ENCODE measurements at regions not wholly inside any gene's neighbourhood (a gene's known extent, or its start where the extent isn't known, plus 50 kb on each side); places are given as distances from the start of the nearest gene placed in this dataset.

DNA sequence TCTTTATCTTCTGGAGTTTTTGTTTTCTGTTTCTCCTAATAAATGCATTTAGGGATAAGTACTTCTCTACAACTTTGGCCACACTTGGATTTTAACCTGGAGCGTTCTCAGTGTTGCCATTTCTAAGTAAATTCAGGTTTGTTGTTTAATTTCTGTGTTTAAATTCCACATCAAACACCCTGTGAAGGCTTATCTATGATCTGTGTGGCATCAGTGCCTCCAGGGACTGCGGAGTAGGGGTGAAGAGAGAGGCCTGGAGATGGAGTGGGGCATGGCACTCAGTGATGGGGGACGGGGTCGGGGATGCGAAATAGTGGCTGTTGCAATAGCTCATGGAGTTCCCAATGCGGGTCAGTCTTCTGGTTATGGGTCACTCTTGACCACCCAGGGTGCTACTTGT, 294.8 kb downstream of the HS3ST3B1 start:
- Histone ChIP-seq H3K9me1 (ENCODE audit: control insufficient read depth, insufficient read depth, low read length) (no peaks in the 10 kb centered on the region), H4K20me1 (replicated peaks; ENCODE audit: control insufficient read depth, insufficient read depth, low read length) (no peaks in the 10 kb centered on the region), H3K9ac (ENCODE audit: insufficient read depth in 1 of 2, low read depth in 2 of 2, low read length in 2 of 2) (no peak overlapping the region), H3K27me3 (ENCODE audit: control insufficient read depth in 2 of 2, insufficient read depth in 2 of 2, low read length in 2 of 2) (peaks cover 0 to 4% of the 10 kb centered on the region in 2 experiments; a peak in 1 of 5 replicates), H3K4me3 (no peak overlapping the region), H2AFZ (ENCODE audit: low read depth, low read length) (no peak overlapping the region), H3K27ac (ENCODE audit: extremely low read depth, low read depth, low read length) (no peak overlapping the region), H3K79me2 (ENCODE audit: control insufficient read depth, insufficient read depth, low read length) (no peaks in the 10 kb centered on the region), H3K9me3 (replicated peaks; ENCODE audit: control insufficient read depth, insufficient read depth, low read depth, low read length) (no peaks in the 10 kb centered on the region), H3K36me3 (ENCODE audit: control insufficient read depth, insufficient read depth, low read length) (no peaks in the 10 kb centered on the region), H3K4me2 (ENCODE audit: insufficient read depth, low read length) (no peak overlapping the region), H3K4me1 (replicated peaks in 1 of 2; ENCODE audit: control insufficient read depth in 2 of 2, insufficient read depth in 2 of 2, low read length in 2 of 2) (no peaks in the 10 kb centered on the region)
- in situ Hi-C loops (cut with MboI) (no loop called here), intact Hi-C loops (cut with micrococcal nuclease) (no loop called here)
- TF ChIP-seq ZNF780A (CRISPR knock-in tag; IDR thresholded peaks at IDR 0.05) (no peak), ZNF695 (CRISPR knock-in tag; IDR thresholded peaks at IDR 0.05) (no peak), RBM34 (IDR thresholded peaks at IDR 0.05; ENCODE audit: borderline replicate concordance, insufficient read depth, low read length) (no peak), ZNF197 (CRISPR knock-in tag; IDR thresholded peaks at IDR 0.05; ENCODE audit: low read depth) (no peak), DPF2 (IDR thresholded peaks at IDR 0.05) (no peak), TARDBP (IDR thresholded peaks at IDR 0.05) (no peak), ZNF785 (CRISPR knock-in tag; IDR thresholded peaks at IDR 0.05) (no peak), NR2C1 (IDR thresholded peaks at IDR 0.05) (no peak), NR2C1 (tag; IDR thresholded peaks at IDR 0.05) (no peak), SP2 (IDR thresholded peaks at IDR 0.05; ENCODE audit: extremely low read depth, low read depth, low read length, poor library complexity, severe bottlenecking) (no peak), SMAD4 (CRISPR knock-in tag; conservative IDR thresholded peaks at IDR 0.05) (no peak), NONO (IDR thresholded peaks at IDR 0.05; ENCODE audit: low read depth in 2 of 2, low read length in 1 of 2) (no peak), NFATC3 (IDR thresholded peaks at IDR 0.05) (no peak), ZKSCAN3 (CRISPR knock-in tag; IDR thresholded peaks at IDR 0.05) (no peak), C11orf30 (IDR thresholded peaks at IDR 0.05; ENCODE audit: low read depth) (no peak)
- TF ChIP-seq, protein P1, sequence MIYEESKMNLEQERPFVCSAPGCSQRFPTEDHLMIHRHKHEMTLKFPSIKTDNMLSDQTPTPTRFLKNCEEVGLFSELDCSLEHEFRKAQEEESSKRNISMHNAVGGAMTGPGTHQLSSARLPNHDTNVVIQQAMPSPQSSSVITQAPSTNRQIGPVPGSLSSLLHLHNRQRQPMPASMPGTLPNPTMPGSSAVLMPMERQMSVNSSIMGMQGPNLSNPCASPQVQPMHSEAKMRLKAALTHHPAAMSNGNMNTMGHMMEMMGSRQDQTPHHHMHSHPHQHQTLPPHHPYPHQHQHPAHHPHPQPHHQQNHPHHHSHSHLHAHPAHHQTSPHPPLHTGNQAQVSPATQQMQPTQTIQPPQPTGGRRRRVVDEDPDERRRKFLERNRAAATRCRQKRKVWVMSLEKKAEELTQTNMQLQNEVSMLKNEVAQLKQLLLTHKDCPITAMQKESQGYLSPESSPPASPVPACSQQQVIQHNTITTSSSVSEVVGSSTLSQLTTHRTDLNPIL (CRISPR knock-in tag; IDR thresholded peaks at IDR 0.05), result no peak
- TF ChIP-seq, protein P2, sequence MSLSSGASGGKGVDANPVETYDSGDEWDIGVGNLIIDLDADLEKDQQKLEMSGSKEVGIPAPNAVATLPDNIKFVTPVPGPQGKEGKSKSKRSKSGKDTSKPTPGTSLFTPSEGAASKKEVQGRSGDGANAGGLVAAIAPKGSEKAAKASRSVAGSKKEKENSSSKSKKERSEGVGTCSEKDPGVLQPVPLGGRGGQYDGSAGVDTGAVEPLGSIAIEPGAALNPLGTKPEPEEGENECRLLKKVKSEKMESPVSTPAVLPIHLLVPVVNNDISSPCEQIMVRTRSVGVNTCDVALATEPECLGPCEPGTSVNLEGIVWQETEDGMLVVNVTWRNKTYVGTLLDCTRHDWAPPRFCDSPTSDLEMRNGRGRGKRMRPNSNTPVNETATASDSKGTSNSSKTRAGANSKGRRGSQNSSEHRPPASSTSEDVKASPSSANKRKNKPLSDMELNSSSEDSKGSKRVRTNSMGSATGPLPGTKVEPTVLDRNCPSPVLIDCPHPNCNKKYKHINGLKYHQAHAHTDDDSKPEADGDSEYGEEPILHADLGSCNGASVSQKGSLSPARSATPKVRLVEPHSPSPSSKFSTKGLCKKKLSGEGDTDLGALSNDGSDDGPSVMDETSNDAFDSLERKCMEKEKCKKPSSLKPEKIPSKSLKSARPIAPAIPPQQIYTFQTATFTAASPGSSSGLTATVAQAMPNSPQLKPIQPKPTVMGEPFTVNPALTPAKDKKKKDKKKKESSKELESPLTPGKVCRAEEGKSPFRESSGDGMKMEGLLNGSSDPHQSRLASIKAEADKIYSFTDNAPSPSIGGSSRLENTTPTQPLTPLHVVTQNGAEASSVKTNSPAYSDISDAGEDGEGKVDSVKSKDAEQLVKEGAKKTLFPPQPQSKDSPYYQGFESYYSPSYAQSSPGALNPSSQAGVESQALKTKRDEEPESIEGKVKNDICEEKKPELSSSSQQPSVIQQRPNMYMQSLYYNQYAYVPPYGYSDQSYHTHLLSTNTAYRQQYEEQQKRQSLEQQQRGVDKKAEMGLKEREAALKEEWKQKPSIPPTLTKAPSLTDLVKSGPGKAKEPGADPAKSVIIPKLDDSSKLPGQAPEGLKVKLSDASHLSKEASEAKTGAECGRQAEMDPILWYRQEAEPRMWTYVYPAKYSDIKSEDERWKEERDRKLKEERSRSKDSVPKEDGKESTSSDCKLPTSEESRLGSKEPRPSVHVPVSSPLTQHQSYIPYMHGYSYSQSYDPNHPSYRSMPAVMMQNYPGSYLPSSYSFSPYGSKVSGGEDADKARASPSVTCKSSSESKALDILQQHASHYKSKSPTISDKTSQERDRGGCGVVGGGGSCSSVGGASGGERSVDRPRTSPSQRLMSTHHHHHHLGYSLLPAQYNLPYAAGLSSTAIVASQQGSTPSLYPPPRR (CRISPR knock-in tag; IDR thresholded peaks at IDR 0.05; ENCODE audit: borderline replicate concordance), result no peak
- FAIRE-seq, result no peak
- ChIA-PET POLR2A (no interaction called here), CTCF (ENCODE audit: low intra/inter-chr PET ratio) (no interaction called here)
- no TSS peak for BruUV-seq (replicated peaks)
- DNase-seq (ENCODE audit: extremely low read depth in 1 of 4, low spot score in 3 of 4), result no peak
- no peak for ATAC-seq
- 0% methylated on average over 6 of the region's 6 CpGs for WGBS (ENCODE audit: insufficient coverage, low coverage, missing lambda C conversion rate)
